HG02610 (cell line): ENCODE measurements at regions not wholly inside any gene's neighbourhood (a gene's known extent, or its start where the extent isn't known, plus 50 kb on each side); places are given as distances from the start of the nearest gene placed in this dataset.
"Not testable (repeated sequence)": the region's sequence is repeated elsewhere in the genome, so short reads cannot be mapped to it uniquely, and the experiment has no call there.

Source experiments
- ATAC-seq: cut with Tn5 transposase; IDR thresholded peaks from one replicate; pipeline ENCODE4 v1.9.1; 2021; ENCODE audit warnings: mild to moderate bottlenecking, moderate library complexity; ENCODE audit not compliant: unreplicated experiment

GRCh38 chr6:72457738-72458137 lies 164.1 kb upstream of the KCNQ5 start:
- no peak for ATAC-seq

- ATAC-seq, result no peak
These were observed 163.3 kb upstream of the KCNQ5 start for GRCh38 chr6:72458521-72458920.

- ATAC-seq, result no peak
These were observed 160.7 kb upstream of the KCNQ5 start for GRCh38 chr6:72461144-72461543.

- no peak for ATAC-seq
These were observed 157.6 kb upstream of the KCNQ5 start for GRCh38 chr6:72464246-72464645.

- ATAC-seq, result no peak
These were observed 156.8 kb upstream of the KCNQ5 start for GRCh38 chr6:72464791-72465691.

DNA sequence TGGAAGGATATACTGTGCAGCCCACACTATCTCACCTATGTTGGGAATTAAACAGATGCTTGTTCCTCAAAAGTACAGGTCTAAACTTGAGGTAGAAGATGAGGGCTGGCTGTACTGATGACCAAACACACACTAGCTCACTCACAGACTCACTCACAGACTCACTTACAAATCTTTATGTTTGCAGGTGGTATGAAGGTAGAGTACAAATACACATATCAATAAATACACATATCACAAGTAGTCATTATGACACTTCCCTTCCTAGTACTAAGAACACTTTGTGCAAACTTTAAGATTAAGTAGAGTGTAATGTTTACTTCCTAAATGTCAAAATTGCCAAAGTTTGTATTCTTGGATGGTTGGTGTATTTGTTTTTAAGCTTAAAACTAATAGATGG lies 155.4 kb upstream of the KCNQ5 start:
- no peak for ATAC-seq

- ATAC-seq, result no peak
These were observed 154.8 kb upstream of the KCNQ5 start for GRCh38 chr6:72466971-72467566.

- not testable (repeated sequence) for ATAC-seq
These were observed 152.4 kb upstream of the KCNQ5 start for GRCh38 chr6:72469406-72469983.

GRCh38 chr6:72476051-72476450 lies 145.8 kb upstream of the KCNQ5 start:
- no peak for ATAC-seq

DNA sequence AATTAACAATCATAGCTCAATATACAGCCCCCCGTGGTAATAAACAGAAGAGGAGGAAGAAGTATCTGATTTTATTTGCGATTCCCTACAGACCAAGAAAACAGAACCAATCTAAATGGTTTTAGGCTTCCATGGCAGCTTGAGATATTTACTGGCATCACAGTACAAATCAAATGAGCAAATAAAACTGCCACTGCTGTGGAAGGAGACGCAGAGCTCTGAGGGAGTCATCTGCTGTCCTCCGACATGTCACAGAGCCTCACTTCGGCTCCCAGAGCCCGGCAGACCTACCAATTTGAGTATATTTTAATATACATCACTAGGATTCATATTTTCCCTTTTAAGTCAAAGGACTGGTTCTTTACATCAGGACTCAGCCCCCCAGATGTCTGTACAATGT lies 145.2 kb upstream of the KCNQ5 start:
- no peak for ATAC-seq

DNA sequence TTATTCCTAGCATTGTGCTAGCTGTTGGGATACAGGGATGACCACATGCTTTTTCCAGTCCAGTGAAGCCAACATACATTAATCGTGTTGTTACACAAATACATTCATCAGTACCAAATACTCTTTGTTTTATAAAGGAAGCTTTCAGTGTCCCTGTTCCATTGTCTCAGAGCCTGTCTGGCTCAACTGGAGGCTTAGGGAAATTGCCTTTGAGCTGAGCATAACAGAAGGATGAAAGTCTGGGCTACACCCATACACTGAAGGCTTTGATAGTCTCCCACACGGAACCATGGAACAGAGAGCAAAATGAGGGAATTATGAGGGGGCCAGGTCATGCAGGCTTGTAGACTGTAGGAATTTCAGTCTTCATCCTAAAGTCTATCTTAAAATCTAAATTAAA lies 126.4 kb upstream of the KCNQ5 start:
- ATAC-seq, result no peak

DNA sequence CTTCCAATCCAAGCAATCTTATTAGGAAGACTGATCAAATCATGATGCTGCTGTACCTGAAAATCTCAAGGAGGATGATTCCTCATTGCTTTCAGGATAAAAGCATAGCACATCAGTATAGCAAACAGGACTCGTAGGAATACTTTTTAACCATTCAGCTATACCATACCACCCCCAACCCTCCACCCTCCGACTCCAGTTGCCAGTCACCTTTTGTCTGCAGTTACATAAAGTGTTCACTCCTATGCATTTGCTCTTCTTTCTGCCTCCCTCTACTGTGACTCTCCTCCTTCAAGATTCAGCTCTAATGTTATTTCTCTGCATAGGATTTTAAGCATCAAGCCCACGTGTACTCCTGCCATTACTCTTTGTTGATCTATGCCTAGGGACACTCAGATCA lies 124.7 kb upstream of the KCNQ5 start:
- ATAC-seq, result no peak

DNA sequence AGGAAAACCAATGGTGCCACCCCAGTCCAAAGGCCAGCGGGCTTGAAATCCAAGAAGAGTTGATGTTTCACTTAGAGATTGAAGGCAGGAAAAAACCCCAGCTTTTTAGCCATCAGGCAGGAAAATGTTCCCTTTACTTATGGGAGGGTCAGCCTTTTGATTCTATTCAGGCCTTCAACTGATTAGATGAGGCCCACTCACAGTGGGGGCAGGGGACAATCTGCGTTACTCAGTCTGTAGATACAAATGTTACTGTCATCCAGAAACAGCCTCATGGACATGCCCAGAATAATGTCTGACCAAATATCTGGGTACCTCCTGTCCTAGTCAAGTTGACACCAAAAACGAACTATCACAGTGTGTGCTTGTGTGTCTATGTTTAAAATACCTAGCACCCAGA lies 121.2 kb upstream of the KCNQ5 start:
- no peak for ATAC-seq

GRCh38 chr6:72504406-72504805 lies 117.5 kb upstream of the KCNQ5 start:
- ATAC-seq, result no peak

- no peak for ATAC-seq
These were observed 116.4 kb upstream of the KCNQ5 start for GRCh38 chr6:72505446-72505845.

- ATAC-seq, result no peak
These were observed 102.0 kb upstream of the KCNQ5 start for GRCh38 chr6:72519871-72520270.

DNA sequence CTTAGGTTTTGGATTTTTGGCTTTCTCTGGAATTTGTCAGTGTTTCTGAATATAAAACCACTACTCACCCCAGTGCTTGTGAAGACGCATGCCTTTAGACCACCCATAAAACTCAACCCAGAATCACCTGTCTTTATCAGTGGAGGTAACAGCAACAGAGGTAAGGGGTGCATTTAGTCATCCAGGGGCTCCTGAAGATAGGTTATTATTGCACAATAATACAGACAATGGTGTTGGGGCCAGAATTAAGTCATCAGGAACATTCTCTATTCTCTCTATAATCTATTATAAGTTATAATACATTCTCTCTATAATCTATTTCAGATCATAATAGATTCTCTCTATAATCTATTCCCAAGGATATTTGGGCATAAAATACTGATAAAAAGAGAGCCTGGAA lies 100.2 kb upstream of the KCNQ5 start:
- ATAC-seq, result no peak

DNA sequence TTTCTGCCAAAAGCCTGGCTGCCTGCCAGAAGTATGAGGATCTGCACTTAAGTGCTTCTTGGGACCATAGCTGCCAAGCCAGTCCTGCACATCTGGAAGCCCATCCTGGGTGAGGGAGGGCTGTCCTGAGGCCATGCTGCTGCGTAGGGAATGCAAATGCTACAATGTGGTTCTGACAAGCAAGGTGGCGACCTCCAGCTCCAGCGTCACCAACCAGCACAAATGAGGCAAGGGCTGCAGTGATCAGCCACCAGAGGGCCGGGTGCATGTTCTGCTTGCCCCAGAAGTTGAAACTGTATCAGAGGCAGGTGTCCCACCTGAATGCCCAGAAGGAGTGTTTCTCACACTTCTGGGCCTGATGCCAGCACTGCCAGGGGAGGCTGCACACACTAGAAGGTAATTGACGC lies 99.1 kb upstream of the KCNQ5 start:
- no peak for ATAC-seq

- ATAC-seq, result peak; percentile 53
These were observed 97.7 kb upstream of the KCNQ5 start for GRCh38 chr6:72524011-72524645.

- no peak for ATAC-seq
These were observed 95.9 kb upstream of the KCNQ5 start for GRCh38 chr6:72525821-72526510.

DNA sequence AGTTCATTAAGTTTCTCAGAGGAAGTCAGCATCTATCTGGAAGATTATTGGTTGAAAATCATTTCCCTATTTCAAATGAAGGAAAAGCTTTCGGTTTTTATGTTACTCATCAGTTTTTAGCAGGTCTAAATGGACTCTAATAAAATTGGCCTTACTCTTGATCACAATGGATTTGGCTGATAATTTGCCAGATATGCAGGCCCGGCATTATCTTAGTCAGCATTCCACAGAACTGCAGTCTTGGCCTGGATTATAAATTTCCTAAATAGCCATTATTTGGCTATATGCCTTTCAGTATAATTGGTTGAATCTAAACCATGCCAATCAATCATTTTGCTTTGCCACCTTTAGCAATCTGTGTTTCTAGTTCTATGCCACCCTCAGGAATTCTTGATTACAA lies 91.7 kb upstream of the KCNQ5 start:
- no peak for ATAC-seq
